Astrocyte (in vitro differentiated cells and primary cell): ENCODE measurements at regions not wholly inside any gene's neighbourhood (a gene's known extent, or its start where the extent isn't known, plus 50 kb on each side); places are given as distances from the start of the nearest gene placed in this dataset.

Experiments used
- DNase-seq: peaks from one replicate; pipeline ENCODE4 v3.0.0-alpha.2; 2010; ENCODE audit warnings: low read depth
- FAIRE-seq: peaks from 2 replicates; lab custom pipeline; 2011; peaks lifted over from hg19 to GRCh38; lab: Jason Lieb, UNC
- H2AFZ ChIP-seq: 2 replicates; pipeline ENCODE4 v1.6.0; 2012; ENCODE audit warnings: low read depth, low read length, inconsistent platforms
- H3K27ac ChIP-seq: 2 replicates; pipeline ENCODE4 v1.5.1; 2011; ENCODE audit warnings: low read depth, low read length, inconsistent platforms
- H3K27me3 ChIP-seq: 2 replicates; pipeline ENCODE4 v1.6.0; 2011; ENCODE audit warnings: low read length, inconsistent platforms; ENCODE audit not compliant: insufficient read depth
- H3K36me3 ChIP-seq: 2 replicates; pipeline ENCODE4 v1.5.1; 2011; ENCODE audit warnings: low read length, inconsistent platforms; ENCODE audit not compliant: insufficient read depth
- H3K4me1 ChIP-seq: 2 replicates; pipeline ENCODE4 v1.5.1; 2011; ENCODE audit warnings: low read length, inconsistent platforms; ENCODE audit not compliant: insufficient read depth
- H3K4me2 ChIP-seq: 2 replicates; pipeline ENCODE4 v1.6.0; 2012; ENCODE audit warnings: low read length, inconsistent platforms
- H3K4me3 ChIP-seq: 2 replicates; pipeline ENCODE4 v1.5.1; 2011; ENCODE audit warnings: low read depth, mild to moderate bottlenecking, low read length, inconsistent platforms; ENCODE audit not compliant: insufficient read depth
- H3K79me2 ChIP-seq: 2 replicates; pipeline ENCODE4 v1.6.0; 2012; ENCODE audit warnings: mild to moderate bottlenecking, low read length, inconsistent platforms; ENCODE audit not compliant: insufficient read depth
- H3K9ac ChIP-seq: 2 replicates; pipeline ENCODE4 v1.6.0; 2012; ENCODE audit warnings: mild to moderate bottlenecking, low read length, inconsistent platforms
- H3K9me3 ChIP-seq: 2 replicates; pipeline ENCODE4 v1.5.1; 2012; ENCODE audit warnings: low read depth, mild to moderate bottlenecking, low read length, inconsistent platforms; ENCODE audit not compliant: insufficient read depth
- H4K20me1 ChIP-seq: 2 replicates; pipeline ENCODE4 v1.6.0; 2012; ENCODE audit warnings: low read length, inconsistent platforms; ENCODE audit not compliant: insufficient read depth
- H3K27ac Mint-ChIP-seq: one replicate; pipeline ENCODE4 v1.8.0; 2021; ENCODE audit warnings: mild to moderate bottlenecking, mixed read lengths; ENCODE audit not compliant: unreplicated experiment
- H3K27me3 Mint-ChIP-seq: one replicate; pipeline ENCODE4 v1.8.0; 2021; ENCODE audit warnings: low read depth, mixed read lengths; ENCODE audit not compliant: unreplicated experiment
- H3K36me3 Mint-ChIP-seq: one replicate; pipeline ENCODE4 v1.8.0; 2021; ENCODE audit warnings: low read depth, mixed read lengths; ENCODE audit not compliant: unreplicated experiment
- H3K4me1 Mint-ChIP-seq: one replicate; pipeline ENCODE4 v1.8.0; 2021; ENCODE audit warnings: low read depth, mixed read lengths; ENCODE audit not compliant: unreplicated experiment
- H3K4me3 Mint-ChIP-seq: one replicate; pipeline ENCODE4 v1.8.0; 2021; ENCODE audit warnings: mild to moderate bottlenecking, moderate library complexity, mixed read lengths; ENCODE audit not compliant: unreplicated experiment
- H3K9me3 Mint-ChIP-seq: one replicate; pipeline ENCODE4 v1.8.0; 2021; ENCODE audit warnings: mild to moderate bottlenecking, mixed read lengths; ENCODE audit not compliant: unreplicated experiment
- CTCF ChIP-seq: IDR thresholded peaks from 2 replicates; pipeline ENCODE4 v1.5.1; 2011; ENCODE audit warnings: low read depth, mild to moderate bottlenecking, inconsistent platforms, low read length, moderate library complexity; ENCODE audit not compliant: insufficient read depth
- EZH2 ChIP-seq: IDR thresholded peaks from 2 replicates; pipeline ENCODE4 v1.6.1; 2012; ENCODE audit warnings: mild to moderate bottlenecking, low read length, inconsistent platforms; ENCODE audit not compliant: insufficient read depth

DNA sequence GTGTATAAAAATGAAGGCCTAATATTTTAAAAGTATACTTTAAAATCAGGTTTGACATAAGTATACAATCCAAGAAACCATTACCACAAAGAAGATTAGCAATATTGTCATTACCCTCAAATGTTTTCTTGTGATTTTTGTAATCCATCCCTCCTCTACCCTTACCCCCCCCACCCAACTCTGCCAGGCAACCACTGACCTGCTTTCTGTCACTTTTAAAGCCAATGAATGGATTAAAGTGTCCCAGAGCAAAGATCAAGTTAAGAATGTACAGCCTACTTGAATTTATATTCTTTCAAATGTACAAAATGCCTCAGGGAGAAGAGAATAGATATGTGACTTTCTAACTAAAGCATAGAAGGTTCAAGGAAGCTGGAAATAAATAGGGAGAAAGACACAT is 1038.8 kb upstream of the GBE1 start:
- DNase-seq (no peak), FAIRE-seq (no peak)
- H4K20me1 ChIP-seq = no peaks in the 10 kb centered on the region
- H3K4me3 ChIP-seq = no peak overlapping the region
- H3K4me1 ChIP-seq = no peaks in the 10 kb centered on the region
- no peak overlapping the region for H3K9ac ChIP-seq
- H3K27ac ChIP-seq = no peak overlapping the region
- H3K79me2 ChIP-seq = no peaks in the 10 kb centered on the region
- no peaks in the 10 kb centered on the region for H3K36me3 ChIP-seq
- no peak overlapping the region for H3K4me3 Mint-ChIP-seq
- H3K27ac Mint-ChIP-seq = no peak overlapping the region
- H3K36me3 Mint-ChIP-seq = no peaks in the 10 kb centered on the region
- no peaks in the 10 kb centered on the region for H3K27me3 ChIP-seq
- H3K27me3 Mint-ChIP-seq = no peaks in the 10 kb centered on the region
- H3K4me2 ChIP-seq = no peak overlapping the region
- H3K4me1 Mint-ChIP-seq = peaks cover 3% of the 10 kb centered on the region
- H2AFZ ChIP-seq = no peak overlapping the region
- no peaks in the 10 kb centered on the region for H3K9me3 ChIP-seq
- no peak for TF ChIP-seq EZH2
- no peak for TF ChIP-seq CTCF
- no peaks in the 10 kb centered on the region for H3K9me3 Mint-ChIP-seq

- FAIRE-seq = no peak
- Histone ChIP-seq H3K27ac (no peak overlapping the region), H3K9me3 (no peaks in the 10 kb centered on the region), H3K9ac (no peak overlapping the region), H2AFZ (no peak overlapping the region), H3K4me3 (no peak overlapping the region), H4K20me1 (no peaks in the 10 kb centered on the region), H3K4me1 (no peaks in the 10 kb centered on the region), H3K27me3 (no peaks in the 10 kb centered on the region), H3K4me2 (no peak overlapping the region), H3K79me2 (no peaks in the 10 kb centered on the region), H3K36me3 (no peaks in the 10 kb centered on the region)
- Mint-ChIP-seq H3K36me3 (no peaks in the 10 kb centered on the region), H3K27ac (no peak overlapping the region), H3K4me1 (no peaks in the 10 kb centered on the region), H3K27me3 (no peaks in the 10 kb centered on the region), H3K4me3 (no peak overlapping the region), H3K9me3 (no peaks in the 10 kb centered on the region)
- DNase-seq = no peak
- TF ChIP-seq CTCF = no peak
- no peak for TF ChIP-seq EZH2
Observed at GRCh38 chr3:82796765-82797164, 1035.3 kb upstream of the GBE1 start.

- no peak for TF ChIP-seq CTCF
- TF ChIP-seq EZH2 = no peak
- H3K36me3 ChIP-seq = no peaks in the 10 kb centered on the region
- no peak overlapping the region for H3K4me2 ChIP-seq
- no peaks in the 10 kb centered on the region for H3K36me3 Mint-ChIP-seq
- H3K9me3 Mint-ChIP-seq = no peaks in the 10 kb centered on the region
- no peaks in the 10 kb centered on the region for H3K4me1 ChIP-seq
- no peak overlapping the region for H3K9ac ChIP-seq
- H3K79me2 ChIP-seq = no peaks in the 10 kb centered on the region
- H3K4me1 Mint-ChIP-seq = no peaks in the 10 kb centered on the region
- no peaks in the 10 kb centered on the region for H3K27me3 Mint-ChIP-seq
- no peak overlapping the region for H3K27ac ChIP-seq
- no peak for FAIRE-seq
- H2AFZ ChIP-seq = no peak overlapping the region
- H3K27ac Mint-ChIP-seq = no peak overlapping the region
- no peak overlapping the region for H3K4me3 Mint-ChIP-seq
- H4K20me1 ChIP-seq = no peaks in the 10 kb centered on the region
- H3K9me3 ChIP-seq = no peaks in the 10 kb centered on the region
- H3K4me3 ChIP-seq = no peak overlapping the region
- H3K27me3 ChIP-seq = no peaks in the 10 kb centered on the region
- DNase-seq = no peak
Observed at GRCh38 chr3:82791241-82791640, 1029.8 kb upstream of the GBE1 start.
